BLaER1 treated with 17β-estradiol and CSF1 and Interleukin-3, amounts not matched to agents 10 nM and 100 nM (cell line): ENCODE measurements at regions not wholly inside any gene's neighbourhood (a gene's known extent, or its start where the extent isn't known, plus 50 kb on each side); places are given as distances from the start of the nearest gene placed in this dataset.
A peak's percentile ranks its signal among the peaks of the same experiment; 100 is the strongest.

ENCODE experiments used
- H3K27ac ChIP-seq, 11 experiments: shearing (Covaris generic); formaldehyde crosslinking; 2 replicates each; pipeline ENCODE4 v1.8.1; 2022
- H3K27me3 ChIP-seq, 11 experiments: shearing (Covaris generic); formaldehyde crosslinking; 2 replicates each; pipeline ENCODE4 v1.8.1; 2022
- H3K36me3 ChIP-seq, 11 experiments: shearing (Covaris generic); formaldehyde crosslinking; 2 replicates each; pipeline ENCODE4 v1.8.1; 2022
- H3K4me1 ChIP-seq, 10 experiments: shearing (Covaris generic); formaldehyde crosslinking; 2 replicates each; pipeline ENCODE4 v1.8.1; 2022
- H3K4me2 ChIP-seq, 11 experiments: shearing (Covaris generic); formaldehyde crosslinking; 2 replicates each; pipeline ENCODE4 v1.8.1; 2022
- H3K4me3 ChIP-seq, 10 experiments: shearing (Covaris generic); formaldehyde crosslinking; 2 replicates each; pipeline ENCODE4 v1.8.1; 2022
- H3K9ac ChIP-seq, 11 experiments: shearing (Covaris generic); formaldehyde crosslinking; 2 replicates each; pipeline ENCODE4 v1.8.1; 2022
- H3K9me3 ChIP-seq, 11 experiments: shearing (Covaris generic); formaldehyde crosslinking; replicated peaks in 1 of 11; 2 replicates each; pipeline ENCODE4 v1.8.1; 2022
- H4K20me1 ChIP-seq, 11 experiments: shearing (Covaris generic); formaldehyde crosslinking; 2 replicates each; pipeline ENCODE4 v1.8.1; 2022
- Cebpa-rat ChIP-seq, 11 experiments: shearing (Covaris generic); IDR thresholded peaks; 2 replicates each; pipeline ENCODE4 v1.8.1; 2022

DNA sequence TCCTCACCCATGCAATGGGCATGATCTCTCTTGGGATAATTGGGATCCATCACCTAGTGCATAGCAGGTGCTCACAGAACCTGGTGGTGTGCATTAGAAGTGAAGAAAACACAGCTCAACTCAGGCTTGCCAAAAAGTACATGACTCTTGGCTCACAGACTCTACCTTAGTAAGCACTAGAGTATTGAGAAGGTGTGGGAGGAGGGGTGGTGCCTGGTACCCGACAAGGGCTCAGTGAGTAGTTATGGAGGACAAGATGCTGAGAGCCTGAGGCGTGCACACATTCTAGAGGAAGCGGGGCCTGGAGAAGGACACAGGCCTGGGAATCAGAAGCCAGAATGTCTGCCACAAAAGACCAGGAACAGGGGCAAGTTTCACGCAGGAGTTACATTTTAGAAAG, 100.3 kb upstream of the GRIK3 start:
- Histone ChIP-seq H3K4me1 (peaks cover 0 to 5% (median 0%) of the 10 kb centered on the region in 10 experiments; a peak in 1 of 20 replicates), H3K9me3 (peaks cover 0 to 7% (median 4%) of the 10 kb centered on the region in 11 experiments; a peak in 4 of 22 replicates), H3K4me2 (no peak overlapping the region), H3K27ac (no peak overlapping the region), H3K9ac (no peak overlapping the region), H4K20me1 (no peaks in the 10 kb centered on the region; a peak in 1 of 22 replicates), H3K27me3 (no peaks in the 10 kb centered on the region), H3K4me3 (no peak overlapping the region), H3K36me3 (no peaks in the 10 kb centered on the region)
- no peak for TF ChIP-seq Cebpa-rat (IDR thresholded peaks at IDR 0.05)

DNA sequence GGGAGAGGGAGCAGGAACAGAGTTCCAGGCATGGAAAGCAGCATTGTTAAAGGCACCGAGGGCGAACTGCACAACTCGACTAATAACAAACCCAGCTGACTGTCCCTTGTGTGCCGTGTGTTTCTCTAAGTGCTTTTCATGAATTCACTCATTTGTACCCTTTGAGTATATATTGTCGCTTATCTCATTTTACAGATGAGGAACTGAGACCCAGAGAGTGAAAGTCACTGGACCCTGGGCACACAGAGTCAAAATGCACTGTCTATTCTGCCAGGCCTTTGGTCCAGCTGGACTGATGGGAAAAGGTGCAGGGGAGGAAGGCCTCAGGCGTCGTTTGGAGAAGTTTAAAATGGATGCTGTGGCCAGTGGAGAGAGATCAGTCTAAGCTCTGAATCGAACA, 100.7 kb upstream of the GRIK3 start:
- H3K4me3 ChIP-seq: no peak overlapping the region
- peaks cover 0 to 7% (median 4%) of the 10 kb centered on the region in 11 experiments; a peak in 4 of 22 replicates for H3K9me3 ChIP-seq
- no peak overlapping the region for H3K4me2 ChIP-seq
- no peak overlapping the region for H3K27ac ChIP-seq
- no peak overlapping the region for H3K9ac ChIP-seq
- H4K20me1 ChIP-seq: no peaks in the 10 kb centered on the region; a peak in 1 of 22 replicates
- TF ChIP-seq Cebpa-rat (IDR thresholded peaks at IDR 0.05): no peak
- no peaks in the 10 kb centered on the region for H3K27me3 ChIP-seq
- no peaks in the 10 kb centered on the region for H3K36me3 ChIP-seq
- peaks cover 0 to 5% (median 0%) of the 10 kb centered on the region in 10 experiments; a peak in 1 of 20 replicates for H3K4me1 ChIP-seq

DNA sequence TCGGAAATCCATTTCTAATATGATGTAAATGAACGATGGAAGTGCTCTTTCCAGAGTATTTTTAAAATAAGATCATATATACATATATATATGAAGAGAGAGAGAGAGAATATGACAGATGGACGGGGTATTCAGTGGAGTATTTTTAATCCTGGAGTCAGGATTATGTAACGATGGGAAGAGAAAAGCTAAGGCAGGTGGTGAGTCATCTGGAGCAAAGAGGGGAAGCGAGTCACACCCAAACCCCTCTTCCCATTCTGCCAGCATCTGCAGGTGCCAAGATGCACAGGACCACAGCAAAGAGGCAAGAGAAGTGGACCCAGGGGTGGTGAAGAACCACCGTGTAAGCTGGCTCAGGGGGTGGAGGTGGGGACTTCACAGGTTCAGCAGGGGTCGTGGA, 102.7 kb upstream of the GRIK3 start:
- no peak for TF ChIP-seq Cebpa-rat (IDR thresholded peaks at IDR 0.05)
- Histone ChIP-seq H3K36me3 (no peaks in the 10 kb centered on the region), H3K27ac (no peak overlapping the region)

DNA sequence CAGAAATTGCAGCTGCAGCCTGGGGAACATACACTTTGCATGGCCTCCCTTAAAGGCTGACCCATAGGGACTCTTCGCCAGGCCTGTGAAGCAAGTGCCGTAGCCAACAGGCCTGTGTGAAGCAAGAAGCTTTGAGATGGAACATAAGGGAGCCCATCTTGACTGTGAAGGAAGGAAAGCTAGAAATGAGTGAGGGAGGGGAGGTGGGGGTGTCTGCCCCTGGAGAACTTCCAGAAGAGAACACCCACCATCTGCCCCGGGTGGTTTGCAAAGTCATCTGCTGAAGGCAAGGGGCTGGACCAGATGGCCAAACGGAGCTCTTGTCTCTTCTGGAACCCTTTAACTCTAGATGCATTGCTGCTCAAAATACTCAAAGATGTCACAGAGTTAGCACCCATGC, 103.3 kb upstream of the GRIK3 start:
- Histone ChIP-seq H3K4me1 (peaks cover 0 to 5% (median 0%) of the 10 kb centered on the region in 10 experiments; a peak in 1 of 20 replicates), H4K20me1 (no peaks in the 10 kb centered on the region; a peak in 1 of 22 replicates), H3K4me2 (no peak overlapping the region), H3K9ac (no peak overlapping the region), H3K36me3 (no peaks in the 10 kb centered on the region), H3K4me3 (no peak overlapping the region), H3K9me3 (no peaks in the 10 kb centered on the region), H3K27me3 (no peaks in the 10 kb centered on the region), H3K27ac (no peak overlapping the region)
- TF ChIP-seq Cebpa-rat (IDR thresholded peaks at IDR 0.05): no peak

More for the DNA sequence above, 102.7 kb upstream of the GRIK3 start:
- Histone ChIP-seq H3K4me3 (no peak overlapping the region), H3K27me3 (no peaks in the 10 kb centered on the region), H3K4me2 (no peak overlapping the region), H3K9ac (no peak overlapping the region), H3K4me1 (peaks cover 0 to 5% (median 0%) of the 10 kb centered on the region in 10 experiments; a peak in 1 of 20 replicates), H3K9me3 (peaks cover 0 to 3% (median 0%) of the 10 kb centered on the region in 11 experiments; a peak in 1 of 22 replicates), H4K20me1 (no peaks in the 10 kb centered on the region; a peak in 1 of 22 replicates)

DNA sequence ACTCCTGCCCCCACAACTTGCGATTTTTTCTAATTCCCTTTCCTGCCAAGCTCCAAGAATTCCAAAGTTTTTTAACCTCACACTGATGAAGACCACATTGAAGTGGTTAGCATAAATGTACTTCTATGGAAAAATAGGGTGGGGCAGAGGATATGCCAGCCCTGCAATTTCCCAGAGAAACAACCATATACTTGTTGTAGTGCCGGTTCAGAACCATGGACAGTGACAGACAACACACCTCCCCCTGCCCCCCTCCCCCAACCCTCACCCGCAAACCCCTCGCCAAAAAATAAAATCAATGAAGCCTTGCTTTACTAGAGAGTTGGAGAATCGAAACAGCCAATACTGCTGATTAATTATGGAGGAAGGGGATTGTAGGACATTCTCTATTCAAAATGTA, 109.5 kb upstream of the GRIK3 start:
- Histone ChIP-seq H4K20me1 (no peaks in the 10 kb centered on the region), H3K4me2 (no peak overlapping the region), H3K4me1 (peaks cover 0 to 1% (median 0%) of the 10 kb centered on the region in 10 experiments; a peak in 1 of 20 replicates), H3K4me3 (no peak overlapping the region), H3K27me3 (no peaks in the 10 kb centered on the region), H3K9ac (no peak overlapping the region), H3K27ac (no peak overlapping the region), H3K36me3 (no peaks in the 10 kb centered on the region), H3K9me3 (no peaks in the 10 kb centered on the region)
- no peak for TF ChIP-seq Cebpa-rat (IDR thresholded peaks at IDR 0.05)

DNA sequence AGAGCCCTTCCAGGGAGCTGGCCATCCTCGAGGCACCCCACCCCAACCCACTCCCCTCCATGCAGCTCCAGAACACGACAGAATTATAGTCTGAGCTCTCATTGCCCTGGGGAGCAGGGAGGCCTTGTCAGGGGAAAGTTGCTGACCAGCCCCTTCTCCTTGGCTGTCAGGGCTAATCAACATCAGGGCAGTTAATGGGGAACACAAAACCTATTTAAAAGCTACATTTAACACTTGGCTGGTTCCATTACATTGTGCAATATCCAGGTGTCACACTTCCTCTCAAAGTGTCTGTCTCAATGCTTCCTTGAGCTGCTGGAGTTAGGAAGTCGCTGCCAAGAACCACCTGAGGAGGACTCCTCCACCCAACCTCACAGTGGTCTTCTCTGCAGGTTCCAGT, 111.8 kb upstream of the GRIK3 start:
- Histone ChIP-seq H3K36me3 (no peaks in the 10 kb centered on the region), H3K27me3 (no peaks in the 10 kb centered on the region), H3K27ac (no peak overlapping the region), H3K4me1 (no peaks in the 10 kb centered on the region), H3K4me2 (no peak overlapping the region), H3K9ac (no peak overlapping the region), H4K20me1 (no peaks in the 10 kb centered on the region), H3K9me3 (no peaks in the 10 kb centered on the region), H3K4me3 (no peak overlapping the region)
- peak in 1 of 11 experiments; percentile 31; a peak in 1 of 22 replicates for TF ChIP-seq Cebpa-rat (IDR thresholded peaks at IDR 0.05)

DNA sequence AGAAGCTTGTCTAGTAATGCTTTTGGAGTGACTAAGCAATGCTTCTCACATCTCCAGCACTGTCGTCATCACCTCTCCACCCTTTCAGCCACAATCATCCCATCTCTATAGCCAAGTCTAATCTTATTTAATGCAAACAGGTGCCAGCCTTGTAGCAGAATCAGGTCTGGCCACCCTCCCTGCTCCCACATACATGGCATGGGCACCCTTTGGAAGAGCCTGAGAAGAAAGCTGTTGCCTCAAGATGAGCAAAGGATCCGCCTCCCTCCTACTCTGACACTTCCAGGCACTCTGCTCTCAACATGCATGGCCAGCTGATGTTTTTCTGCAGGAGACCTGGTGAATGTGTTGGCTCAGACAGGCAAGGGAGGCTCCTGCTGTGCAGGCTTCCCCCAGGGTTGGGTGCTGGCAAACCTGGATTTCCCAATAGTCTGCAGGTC, 113.1 kb upstream of the GRIK3 start:
- Histone ChIP-seq H3K27ac (no peak overlapping the region), H3K9ac (no peak overlapping the region), H3K4me3 (no peak overlapping the region), H3K9me3 (no peaks in the 10 kb centered on the region), H3K36me3 (no peaks in the 10 kb centered on the region), H3K4me2 (no peak overlapping the region), H4K20me1 (no peaks in the 10 kb centered on the region), H3K4me1 (no peaks in the 10 kb centered on the region), H3K27me3 (no peaks in the 10 kb centered on the region)
- TF ChIP-seq Cebpa-rat (IDR thresholded peaks at IDR 0.05): no peak

- no peaks in the 10 kb centered on the region for H3K9me3 ChIP-seq
- H3K4me1 ChIP-seq: no peaks in the 10 kb centered on the region
- no peak overlapping the region for H3K27ac ChIP-seq
- no peak for TF ChIP-seq Cebpa-rat (IDR thresholded peaks at IDR 0.05)
- H3K9ac ChIP-seq: no peak overlapping the region
- H3K36me3 ChIP-seq: no peaks in the 10 kb centered on the region
- no peaks in the 10 kb centered on the region for H4K20me1 ChIP-seq
- no peaks in the 10 kb centered on the region for H3K27me3 ChIP-seq
- H3K4me3 ChIP-seq: no peak overlapping the region
- no peak overlapping the region for H3K4me2 ChIP-seq
Measured at GRCh38 chr1:37147906-37148305, 113.6 kb upstream of the GRIK3 start.

GRCh38 chr1:37148663-37149062, 114.3 kb upstream of the GRIK3 start:
- H4K20me1 ChIP-seq: no peaks in the 10 kb centered on the region
- TF ChIP-seq Cebpa-rat (IDR thresholded peaks at IDR 0.05): no peak
- H3K36me3 ChIP-seq: no peaks in the 10 kb centered on the region
- no peak overlapping the region for H3K27ac ChIP-seq
- no peak overlapping the region for H3K4me2 ChIP-seq
- H3K4me1 ChIP-seq: no peaks in the 10 kb centered on the region
- no peak overlapping the region for H3K9ac ChIP-seq
- H3K4me3 ChIP-seq: no peak overlapping the region
- H3K27me3 ChIP-seq: no peaks in the 10 kb centered on the region
- H3K9me3 ChIP-seq: no peaks in the 10 kb centered on the region

DNA sequence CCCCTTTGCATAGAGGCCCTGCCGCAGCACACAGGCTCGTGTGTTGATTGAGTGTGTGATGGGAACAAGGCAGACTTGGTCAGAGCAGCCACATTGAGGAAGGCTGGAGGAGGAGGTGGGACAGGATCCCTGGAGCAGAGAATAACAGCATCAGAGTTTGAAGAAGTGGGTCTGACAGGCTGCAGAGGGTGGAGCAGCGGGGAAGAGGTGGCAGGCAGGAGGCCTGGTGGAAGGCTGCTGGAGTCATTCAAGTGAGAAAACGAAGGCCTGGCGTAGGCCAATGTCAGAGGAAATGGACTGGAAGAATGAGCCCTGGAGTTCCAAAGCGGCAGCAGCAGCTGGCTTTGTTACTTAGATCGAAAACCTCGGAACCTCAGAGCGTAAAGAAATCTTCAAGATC, 115.0 kb upstream of the GRIK3 start:
- Histone ChIP-seq H3K4me2 (no peak overlapping the region), H3K27me3 (no peaks in the 10 kb centered on the region), H3K27ac (no peak overlapping the region), H3K36me3 (no peaks in the 10 kb centered on the region), H3K9me3 (no peaks in the 10 kb centered on the region), H3K4me3 (no peak overlapping the region), H3K4me1 (no peaks in the 10 kb centered on the region), H3K9ac (no peak overlapping the region), H4K20me1 (no peaks in the 10 kb centered on the region)
- TF ChIP-seq Cebpa-rat (IDR thresholded peaks at IDR 0.05): no peak
